ENCODE measurements at regions not wholly inside any gene's neighbourhood (a gene's known extent, or its start where the extent isn't known, plus 50 kb on each side); places are given as distances from the start of the nearest gene placed in this dataset.

GRCh38 chr13:107078229-107078765 lies 510.4 kb upstream of the ARGLU1 start:
- TF ChIP-seq CSRNP3 (CRISPR knock-in tag; IDR thresholded peaks at IDR 0.05) (no peak), POU6F1 (CRISPR knock-in tag; IDR thresholded peaks at IDR 0.05; ENCODE audit: borderline replicate concordance, low read depth) (no peak), PATZ1 (CRISPR knock-in tag; IDR thresholded peaks at IDR 0.05; ENCODE audit: borderline replicate concordance) (no peak), ARNTL (CRISPR knock-in tag; IDR thresholded peaks at IDR 0.05; ENCODE audit: borderline replicate concordance, low read depth) (no peak), ZNF70 (CRISPR knock-in tag; IDR thresholded peaks at IDR 0.05) (no peak), ESRRG (CRISPR knock-in tag; IDR thresholded peaks at IDR 0.05) (no peak), ISL1 (CRISPR knock-in tag; IDR thresholded peaks at IDR 0.05) (no peak), ZNF8 (CRISPR knock-in tag; IDR thresholded peaks at IDR 0.05) (no peak), ZFP3 (CRISPR knock-in tag; IDR thresholded peaks at IDR 0.05) (no peak), ZC3H10 (CRISPR knock-in tag; IDR thresholded peaks at IDR 0.05) (no peak), ZNF565 (CRISPR knock-in tag; conservative IDR thresholded peaks at IDR 0.05; ENCODE audit: low read depth) (no peak), RARB (CRISPR knock-in tag; IDR thresholded peaks at IDR 0.05) (no peak), ZFP30 (CRISPR knock-in tag; IDR thresholded peaks at IDR 0.05) (no peak), SNAI2 (CRISPR knock-in tag; IDR thresholded peaks at IDR 0.05) (no peak)
